CD14-positive monocyte (primary cell): ENCODE measurements at regions not wholly inside any gene's neighbourhood (a gene's known extent, or its start where the extent isn't known, plus 50 kb on each side); places are given as distances from the start of the nearest gene placed in this dataset.

Experiments used
- DNase-seq, 3 donors: peaks; one replicate each; pipeline ENCODE4 v3.0.0-alpha.2; 2011 to 2022
- H2AFZ ChIP-seq: 2 replicates; pipeline ENCODE4 v1.6.0; 2012; ENCODE audit warnings: mild to moderate bottlenecking, low read depth, low read length, inconsistent platforms; ENCODE audit not compliant: insufficient read depth, poor library complexity, severe bottlenecking
- H3K27ac ChIP-seq, 2 donors: 1 replicate in 1 of 2; 2 replicates in 1 of 2; pipeline ENCODE4 v1.5.1; 2012 to 2013; ENCODE audit warnings: low read length in 2 of 2, control low read depth in 1 of 2, inconsistent platforms in 1 of 2, low read depth in 1 of 2, mild to moderate bottlenecking in 1 of 2
- H3K27me3 ChIP-seq, 2 donors: one replicate each; pipeline versions ENCODE4 v1.6.0 to v1.6.1; 2011 to 2013; ENCODE audit warnings: low read length in 2 of 2; ENCODE audit not compliant: control insufficient read depth in 2 of 2, insufficient read depth in 2 of 2
- H3K36me3 ChIP-seq, 2 donors: replicated peaks in 1 of 2; 1 replicate in 1 of 2; 2 replicates in 1 of 2; pipeline versions ENCODE4 v1.5.1 to v1.6.1; 2012 to 2013; ENCODE audit warnings: low read length in 2 of 2, control low read depth in 1 of 2, inconsistent platforms in 1 of 2, mild to moderate bottlenecking in 1 of 2; ENCODE audit not compliant: insufficient read depth in 2 of 2, control insufficient read depth in 1 of 2
- H3K4me1 ChIP-seq, 2 donors: 1 replicate in 1 of 2; 2 replicates in 1 of 2; pipeline versions ENCODE4 v1.5.1 to v1.6.1; 2012 to 2013; ENCODE audit warnings: low read length in 2 of 2, control low read depth in 1 of 2, inconsistent platforms in 1 of 2, mild to moderate bottlenecking in 1 of 2, moderate library complexity in 1 of 2; ENCODE audit not compliant: insufficient read depth in 2 of 2, control insufficient read depth in 1 of 2
- H3K4me2 ChIP-seq: replicated peaks from 2 replicates; pipeline ENCODE3; 2012; ENCODE audit warnings: low read length, moderate library complexity, mild to moderate bottlenecking; ENCODE audit not compliant: poor library complexity, severe bottlenecking; ENCODE audit errors: extremely low read depth
- H3K4me3 ChIP-seq, 3 experiments: fragments of 200-600 bp in 1 of 3; sonication (generic) in 1 of 3; replicated peaks in 1 of 3; 1 replicate in 2 of 3; 2 replicates in 1 of 3; pipeline ENCODE4 v1.5.1; 2011 to 2013; ENCODE audit warnings: low read length in 3 of 3, mild to moderate bottlenecking in 3 of 3, control low read depth in 2 of 3, low read depth in 2 of 3, inconsistent platforms in 1 of 3, moderate library complexity in 1 of 3
- H3K79me2 ChIP-seq: 2 replicates; pipeline ENCODE4 v1.6.0; 2012; ENCODE audit warnings: mild to moderate bottlenecking, control low read depth, inconsistent platforms, low read length, moderate library complexity; ENCODE audit not compliant: insufficient read depth
- H3K9ac ChIP-seq: 2 replicates; pipeline ENCODE4 v1.6.0; 2017; ENCODE audit warnings: low read length, mild to moderate bottlenecking; ENCODE audit not compliant: insufficient read depth, poor library complexity, severe bottlenecking
- H3K9me3 ChIP-seq, 2 donors: replicated peaks in 1 of 2; 1 replicate in 1 of 2; 2 replicates in 1 of 2; pipeline versions ENCODE4 v1.5.1 to v1.6.1; 2012 to 2013; ENCODE audit warnings: low read length in 2 of 2, control low read depth in 1 of 2; ENCODE audit not compliant: control insufficient read depth in 1 of 2, insufficient read depth in 1 of 2
- H4K20me1 ChIP-seq: 2 replicates; pipeline ENCODE4 v1.6.0; 2012; ENCODE audit warnings: mild to moderate bottlenecking, low read length, control low read depth, moderate library complexity; ENCODE audit not compliant: insufficient read depth
- H3K27ac Mint-ChIP-seq, 7 donors: one replicate each; pipeline ENCODE4 v1.8.0; 2020; ENCODE audit warnings: mild to moderate bottlenecking in 7 of 7, mixed read lengths in 7 of 7, moderate library complexity in 6 of 7, inconsistent platforms in 2 of 7
- H3K27me3 Mint-ChIP-seq, 3 donors: one replicate each; pipeline ENCODE4 v1.8.0; 2021 to 2022; ENCODE audit warnings: low read depth in 3 of 3, mild to moderate bottlenecking in 3 of 3, mixed read lengths in 3 of 3, moderate library complexity in 3 of 3, inconsistent platforms in 1 of 3
- H3K36me3 Mint-ChIP-seq, 2 donors: one replicate each; pipeline ENCODE4 v1.8.0; 2020; ENCODE audit warnings: mixed read lengths in 2 of 2, inconsistent platforms in 1 of 2, mild to moderate bottlenecking in 1 of 2
- H3K4me1 Mint-ChIP-seq: one replicate; pipeline ENCODE4 v1.8.0; 2020; ENCODE audit warnings: mild to moderate bottlenecking, mixed read lengths
- H3K4me3 Mint-ChIP-seq, 2 donors: one replicate each; pipeline ENCODE4 v1.8.0; 2020; ENCODE audit warnings: mild to moderate bottlenecking in 2 of 2, mixed read lengths in 2 of 2, moderate library complexity in 1 of 2
- H3K9me3 Mint-ChIP-seq, 7 donors: one replicate each; pipeline ENCODE4 v1.8.0; 2020 to 2022; ENCODE audit warnings: mixed read lengths in 7 of 7, mild to moderate bottlenecking in 6 of 7, moderate library complexity in 6 of 7, inconsistent platforms in 2 of 7
- WGBS: methylation state at CpG from one replicate; pipeline ENCODE4 v1.1.5; 2013; ENCODE audit warnings: missing lambda C conversion rate; ENCODE audit not compliant: insufficient coverage; 5-methylcytosine and 5-hydroxymethylcytosine counted together
- intact Hi-C, 2 donors: fragments of 100-400 bp; cut with micrococcal nuclease; formaldehyde crosslinking; loops; one replicate each; pipeline versions ENCODE4 v1.15.0 to v1.15.1; 2023
- TF ChIP-seq, protein P1 (sequence below): fragments of 200-600 bp; IDR thresholded peaks from one replicate; pipeline ENCODE4 v1.8.0; 2022; ENCODE audit warnings: antibody characterized with exemption, mild to moderate bottlenecking

DNA sequence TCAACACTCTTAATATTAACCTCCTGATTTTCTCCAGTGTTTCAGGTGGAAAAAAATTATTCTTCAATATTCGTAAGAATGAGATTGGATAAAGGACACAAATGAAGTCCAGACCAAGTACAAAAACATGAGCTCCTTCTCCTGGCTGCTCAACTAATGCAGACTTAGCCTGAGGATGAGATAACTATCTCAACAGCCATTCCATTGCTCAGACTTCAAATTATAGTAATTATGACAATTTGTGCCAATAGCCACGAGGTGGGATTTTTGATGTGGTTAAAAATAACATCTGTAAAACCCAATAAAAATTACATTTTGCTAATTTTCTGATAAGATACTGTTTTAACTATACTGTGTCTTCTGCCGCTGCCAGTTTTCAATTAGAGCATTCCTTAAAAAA lies 323.6 kb downstream of the SOX2 start:
- no peaks in the 10 kb centered on the region for H3K79me2 ChIP-seq
- H3K9ac ChIP-seq, result no peak overlapping the region
- intact Hi-C loops, result no loop called here
- H3K4me1 ChIP-seq, result no peaks in the 10 kb centered on the region
- Mint-ChIP-seq H3K27ac (no peak overlapping the region), H3K4me1 (no peaks in the 10 kb centered on the region), H3K9me3 (peaks cover 0 to 9% (median 4%) of the 10 kb centered on the region in 7 donors), H3K4me3 (no peak overlapping the region), H3K36me3 (no peaks in the 10 kb centered on the region), H3K27me3 (no peaks in the 10 kb centered on the region)
- H4K20me1 ChIP-seq, result no peaks in the 10 kb centered on the region
- no peak for DNase-seq
- H3K27ac ChIP-seq, result no peak overlapping the region
- H3K36me3 ChIP-seq, result no peaks in the 10 kb centered on the region
- H3K27me3 ChIP-seq, result no peaks in the 10 kb centered on the region
- TF ChIP-seq, protein P1, sequence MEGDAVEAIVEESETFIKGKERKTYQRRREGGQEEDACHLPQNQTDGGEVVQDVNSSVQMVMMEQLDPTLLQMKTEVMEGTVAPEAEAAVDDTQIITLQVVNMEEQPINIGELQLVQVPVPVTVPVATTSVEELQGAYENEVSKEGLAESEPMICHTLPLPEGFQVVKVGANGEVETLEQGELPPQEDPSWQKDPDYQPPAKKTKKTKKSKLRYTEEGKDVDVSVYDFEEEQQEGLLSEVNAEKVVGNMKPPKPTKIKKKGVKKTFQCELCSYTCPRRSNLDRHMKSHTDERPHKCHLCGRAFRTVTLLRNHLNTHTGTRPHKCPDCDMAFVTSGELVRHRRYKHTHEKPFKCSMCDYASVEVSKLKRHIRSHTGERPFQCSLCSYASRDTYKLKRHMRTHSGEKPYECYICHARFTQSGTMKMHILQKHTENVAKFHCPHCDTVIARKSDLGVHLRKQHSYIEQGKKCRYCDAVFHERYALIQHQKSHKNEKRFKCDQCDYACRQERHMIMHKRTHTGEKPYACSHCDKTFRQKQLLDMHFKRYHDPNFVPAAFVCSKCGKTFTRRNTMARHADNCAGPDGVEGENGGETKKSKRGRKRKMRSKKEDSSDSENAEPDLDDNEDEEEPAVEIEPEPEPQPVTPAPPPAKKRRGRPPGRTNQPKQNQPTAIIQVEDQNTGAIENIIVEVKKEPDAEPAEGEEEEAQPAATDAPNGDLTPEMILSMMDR, result no peak
- no peak overlapping the region for H3K4me3 ChIP-seq
- no peak overlapping the region for H3K4me2 ChIP-seq
- no peaks in the 10 kb centered on the region for H3K9me3 ChIP-seq
- no CpG with 5 or more reads among the region's 3 CpGs for WGBS
- no peak overlapping the region for H2AFZ ChIP-seq

DNA sequence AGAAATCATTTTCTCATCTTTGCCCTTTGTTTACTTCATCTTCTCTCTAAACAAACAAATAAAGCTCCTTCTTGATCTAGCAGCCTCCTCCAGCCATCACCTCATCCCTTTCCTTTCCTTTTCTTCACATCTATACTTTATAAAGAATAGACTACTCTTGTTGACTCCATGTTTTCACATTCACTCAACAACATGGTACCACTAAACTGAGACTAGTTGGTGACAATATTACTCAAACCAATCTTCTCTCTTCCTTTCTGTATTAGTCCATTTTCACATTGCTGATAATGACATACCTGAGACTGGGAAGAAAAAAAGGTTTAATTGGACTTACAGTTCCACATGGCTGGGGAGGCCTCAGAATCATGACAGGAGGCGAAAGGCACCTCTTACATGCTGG lies 324.7 kb downstream of the SOX2 start:
- Histone ChIP-seq H4K20me1 (no peaks in the 10 kb centered on the region), H3K4me3 (no peak overlapping the region), H3K36me3 (no peaks in the 10 kb centered on the region), H2AFZ (no peak overlapping the region), H3K4me1 (no peaks in the 10 kb centered on the region), H3K4me2 (no peak overlapping the region), H3K27ac (no peak overlapping the region), H3K27me3 (no peaks in the 10 kb centered on the region), H3K9ac (no peak overlapping the region), H3K9me3 (no peaks in the 10 kb centered on the region), H3K79me2 (no peaks in the 10 kb centered on the region)
- TF ChIP-seq, protein P1, result no peak
- H3K9me3 Mint-ChIP-seq, result peaks cover 0 to 9% (median 4%) of the 10 kb centered on the region in 7 donors
- DNase-seq, result no peak
- no peak overlapping the region for H3K4me3 Mint-ChIP-seq
- H3K27me3 Mint-ChIP-seq, result no peaks in the 10 kb centered on the region
- WGBS, result no CpG with 5 or more reads among the region's 1 CpG
- no peaks in the 10 kb centered on the region for H3K36me3 Mint-ChIP-seq
- intact Hi-C loops, result no loop called here
- H3K4me1 Mint-ChIP-seq, result no peaks in the 10 kb centered on the region
- no peak overlapping the region for H3K27ac Mint-ChIP-seq
